H9 (cell line): ENCODE measurements at regions not wholly inside any gene's neighbourhood (a gene's known extent, or its start where the extent isn't known, plus 50 kb on each side); places are given as distances from the start of the nearest gene placed in this dataset.

ENCODE experiments used
- DNase-seq: peaks from one replicate; pipeline ENCODE4 v3.0.0-alpha.2; 2017
- H2AFZ ChIP-seq: one replicate; pipeline ENCODE4 v1.6.1; 2013; ENCODE audit warnings: mild to moderate bottlenecking, low read length, control low read depth, moderate library complexity
- H2AK5ac ChIP-seq: 2 replicates; pipeline ENCODE4 v1.6.1; 2013; ENCODE audit warnings: low read length, control low read depth, mixed read lengths; ENCODE audit not compliant: insufficient read length
- H2BK120ac ChIP-seq: one replicate; pipeline ENCODE4 v1.6.1; 2013; ENCODE audit warnings: low read depth, mild to moderate bottlenecking, low read length, control low read depth, inconsistent platforms; ENCODE audit not compliant: poor library complexity, severe bottlenecking
- H2BK12ac ChIP-seq: 2 replicates; pipeline ENCODE4 v1.6.1; 2013; ENCODE audit warnings: low read length, control low read depth, mixed read lengths, low read depth; ENCODE audit not compliant: insufficient read length
- H2BK15ac ChIP-seq: 2 replicates; pipeline ENCODE4 v1.6.1; 2013; ENCODE audit warnings: low read depth, low read length, control low read depth
- H2BK20ac ChIP-seq: one replicate; pipeline ENCODE4 v1.6.1; 2013; ENCODE audit warnings: low read depth, mild to moderate bottlenecking, low read length, control low read depth, inconsistent platforms; ENCODE audit not compliant: poor library complexity, severe bottlenecking
- H2BK5ac ChIP-seq: 2 replicates; pipeline ENCODE4 v1.6.1; 2013; ENCODE audit warnings: low read length, control low read depth, mixed read lengths; ENCODE audit not compliant: insufficient read length
- H3K14ac ChIP-seq: 2 replicates; pipeline ENCODE4 v1.6.1; 2013; ENCODE audit warnings: low read length, control low read depth; ENCODE audit not compliant: insufficient read depth
- H3K18ac ChIP-seq: 2 replicates; pipeline ENCODE4 v1.6.1; 2013; ENCODE audit warnings: low read depth, mild to moderate bottlenecking, mixed read lengths, low read length, control low read depth; ENCODE audit not compliant: insufficient read length
- H3K23ac ChIP-seq: 2 replicates; pipeline ENCODE4 v1.6.1; 2013; ENCODE audit warnings: low read length, control low read depth, mixed read lengths, low read depth; ENCODE audit not compliant: insufficient read length
- H3K23me2 ChIP-seq: 2 replicates; pipeline ENCODE4 v1.6.1; 2013; ENCODE audit warnings: low read depth, mild to moderate bottlenecking, mixed read lengths, low read length, control low read depth; ENCODE audit not compliant: insufficient read length, poor library complexity, severe bottlenecking
- H3K27ac ChIP-seq: 2 replicates; pipeline ENCODE4 v1.5.1; 2013; ENCODE audit warnings: low read length, control low read depth, mixed read lengths, low read depth; ENCODE audit not compliant: insufficient read length
- H3K27me3 ChIP-seq: 2 replicates; pipeline ENCODE4 v1.6.1; 2013; ENCODE audit warnings: low read length, control low read depth, inconsistent platforms; ENCODE audit not compliant: insufficient read depth
- H3K4ac ChIP-seq: 2 replicates; pipeline ENCODE4 v1.6.1; 2013; ENCODE audit warnings: low read depth, mild to moderate bottlenecking, control low read depth, inconsistent platforms, low read length, moderate library complexity
- H3K4me1 ChIP-seq: 2 replicates; pipeline ENCODE4 v1.6.1; 2013; ENCODE audit warnings: low read length, control low read depth, inconsistent platforms; ENCODE audit not compliant: insufficient read depth
- H3K4me2 ChIP-seq: 2 replicates; pipeline ENCODE4 v1.6.1; 2013; ENCODE audit warnings: low read length, control low read depth, mixed read lengths; ENCODE audit not compliant: insufficient read length, insufficient read depth
- H3K56ac ChIP-seq: 2 replicates; pipeline ENCODE4 v1.6.1; 2013; ENCODE audit warnings: low read depth, mild to moderate bottlenecking, mixed read lengths, low read length, control low read depth; ENCODE audit not compliant: insufficient read length
- H3K79me1 ChIP-seq: 2 replicates; pipeline ENCODE4 v1.6.1; 2013; ENCODE audit warnings: low read depth, mild to moderate bottlenecking, moderate library complexity, low read length, control low read depth, inconsistent platforms; ENCODE audit not compliant: insufficient read depth, poor library complexity, severe bottlenecking
- H3K79me2 ChIP-seq: 2 replicates; pipeline ENCODE4 v1.6.1; 2013; ENCODE audit warnings: low read length, control low read depth, inconsistent platforms; ENCODE audit not compliant: insufficient read depth
- H3K9ac ChIP-seq: 2 replicates; pipeline ENCODE4 v1.6.1; 2013; ENCODE audit warnings: low read length, control low read depth, mixed read lengths; ENCODE audit not compliant: insufficient read length; ENCODE audit errors: extremely low read depth
- H3K9me3 ChIP-seq: one replicate; pipeline ENCODE4 v1.6.1; 2013; ENCODE audit warnings: low read depth, low read length, inconsistent platforms; ENCODE audit not compliant: control insufficient read depth
- H3T11ph ChIP-seq: one replicate; pipeline ENCODE4 v1.6.1; 2013; ENCODE audit warnings: mild to moderate bottlenecking, low read length, control low read depth, inconsistent platforms
- H4K20me1 ChIP-seq: one replicate; pipeline ENCODE4 v1.6.1; 2013; ENCODE audit not compliant: control insufficient read depth, insufficient read length, insufficient read depth
- H4K5ac ChIP-seq: 2 replicates; pipeline ENCODE4 v1.6.1; 2013; ENCODE audit warnings: low read depth, mild to moderate bottlenecking, mixed read lengths, low read length, control low read depth; ENCODE audit not compliant: insufficient read length
- H4K8ac ChIP-seq: replicated peaks from 2 replicates; pipeline ENCODE4 v1.6.1; 2013; ENCODE audit warnings: low read length, control low read depth, mixed read lengths, low read depth; ENCODE audit not compliant: insufficient read length
- H4K91ac ChIP-seq: 2 replicates; pipeline ENCODE4 v1.6.1; 2013; ENCODE audit warnings: low read depth, mild to moderate bottlenecking, moderate library complexity, mixed read lengths, low read length, control low read depth; ENCODE audit not compliant: insufficient read length
- H3K27ac Mint-ChIP-seq, 3 experiments: 2 replicates in 2 of 3; 3 replicates in 1 of 3; pipeline ENCODE4 v1.8.0; 2020 to 2021; ENCODE audit warnings: mixed read lengths in 3 of 3, mild to moderate bottlenecking in 1 of 3, moderate library complexity in 1 of 3
- H3K27me3 Mint-ChIP-seq: 2 replicates; pipeline ENCODE4 v1.8.0; 2021; ENCODE audit warnings: low read depth, mild to moderate bottlenecking, moderate library complexity, mixed read lengths
- H3K36me3 Mint-ChIP-seq, 3 experiments: 2 replicates in 2 of 3; 3 replicates in 1 of 3; pipeline ENCODE4 v1.8.0; 2020 to 2021; ENCODE audit warnings: low read depth in 3 of 3, mixed read lengths in 3 of 3; ENCODE audit not compliant: insufficient read depth in 1 of 3
- H3K4me1 Mint-ChIP-seq, 2 experiments: 2 replicates each; pipeline ENCODE4 v1.8.0; 2020; ENCODE audit warnings: mixed read lengths in 2 of 2
- H3K4me3 Mint-ChIP-seq, 2 experiments: 2 replicates in 1 of 2; 3 replicates in 1 of 2; pipeline ENCODE4 v1.8.0; 2020 to 2021; ENCODE audit warnings: mild to moderate bottlenecking in 2 of 2, mixed read lengths in 2 of 2, moderate library complexity in 1 of 2
- H3K9me3 Mint-ChIP-seq, 2 experiments: 2 replicates in 1 of 2; 3 replicates in 1 of 2; pipeline ENCODE4 v1.8.0; 2020; ENCODE audit warnings: mild to moderate bottlenecking in 2 of 2, mixed read lengths in 2 of 2, moderate library complexity in 1 of 2
- CTCF ChIP-seq: fragments of 200-600 bp; sonication (generic); conservative IDR thresholded peaks from 3 replicates; pipeline ENCODE4 v1.8.0; 2021; ENCODE audit warnings: antibody characterized with exemption, mild to moderate bottlenecking
- WGBS: extraction: QIAGEN DNeasy Blood & Tissue Kit; methylation state at CpG from one replicate; pipeline ENCODE4 v1.1.7; 2013; ENCODE audit warnings: missing lambda C conversion rate, low lambda C conversion rate, mixed read lengths; ENCODE audit not compliant: insufficient read length; ENCODE audit errors: extremely low coverage; 5-methylcytosine and 5-hydroxymethylcytosine counted together

- no peak overlapping the region for H3K4ac ChIP-seq
- no peaks in the 10 kb centered on the region for H3K27me3 ChIP-seq
- no peaks in the 10 kb centered on the region for H4K20me1 ChIP-seq
- H3T11ph ChIP-seq, result no peak overlapping the region
- H4K5ac ChIP-seq, result no peak overlapping the region
- no peak overlapping the region for H3K4me2 ChIP-seq
- Mint-ChIP-seq H3K4me1 (peaks cover 8 to 9% of the 10 kb centered on the region in 2 experiments), H3K9me3 (peaks cover 0 to 6% of the 10 kb centered on the region in 2 experiments; a peak in 2 of 5 replicates), H3K4me3 (no peak overlapping the region), H3K27me3 (no peaks in the 10 kb centered on the region), H3K36me3 (peaks cover 0 to 4% (median 2%) of the 10 kb centered on the region in 3 experiments; a peak in 1 of 7 replicates), H3K27ac (no peak overlapping the region)
- TF ChIP-seq CTCF, result no peak
- no peak overlapping the region for H3K18ac ChIP-seq
- no peaks in the 10 kb centered on the region for H3K9me3 ChIP-seq
- no peak overlapping the region for H2BK12ac ChIP-seq
- no peak overlapping the region for H3K23ac ChIP-seq
- H3K4me1 ChIP-seq, result peaks cover 5% of the 10 kb centered on the region; the same call in 1 of the 2 replicates
- no peak overlapping the region for H4K91ac ChIP-seq
- no peak overlapping the region for H2BK5ac ChIP-seq
- no peak overlapping the region for H2BK15ac ChIP-seq
- no peak overlapping the region for H2BK120ac ChIP-seq
- no peaks in the 10 kb centered on the region for H3K79me2 ChIP-seq
- no peaks in the 10 kb centered on the region for H3K79me1 ChIP-seq
- no peak overlapping the region for H3K14ac ChIP-seq
- H2AK5ac ChIP-seq, result no peak overlapping the region
- no peak for DNase-seq
- H3K9ac ChIP-seq, result no peak overlapping the region
- WGBS, result no CpG with 5 or more reads among the region's 4 CpGs
- H3K27ac ChIP-seq, result no peak overlapping the region
- no peak overlapping the region for H3K56ac ChIP-seq
- no peak overlapping the region for H2AFZ ChIP-seq
- H3K23me2 ChIP-seq, result no peaks in the 10 kb centered on the region
- H2BK20ac ChIP-seq, result no peak overlapping the region
- no peak overlapping the region for H4K8ac ChIP-seq
Measured at GRCh38 chr4:162557516-162558106, 393.8 kb upstream of the FSTL5 start.
